B cell (primary cell): ENCODE measurements at regions not wholly inside any gene's neighbourhood (a gene's known extent, or its start where the extent isn't known, plus 50 kb on each side); places are given as distances from the start of the nearest gene placed in this dataset.

ENCODE experiments used
- ATAC-seq: fragments of 200-7000 bp; cut with Tn5 transposase; one replicate; pipeline ENCODE4 v1.10.0; 2021; ENCODE audit warnings: low read depth, mild to moderate bottlenecking, moderate number of reproducible peaks, moderate library complexity
- CTCF ChIA-PET: fragments of 350-600 bp; sonication (Branson Sonifier 250); formaldehyde crosslinking; loops from one replicate; lab custom pipeline; 2021; ENCODE audit warnings: antibody characterized with exemption, inconsistent platforms; lab: Charles Lee
- POLR2A ChIA-PET: fragments of 350-600 bp; sonication (Branson Sonifier 250); formaldehyde crosslinking; loops from one replicate; lab custom pipeline; 2021; ENCODE audit warnings: antibody characterized with exemption; lab: Charles Lee
- DNase-seq: peaks from one replicate; pipeline ENCODE4 v3.0.0; 2013
- H2AFZ ChIP-seq: 2 replicates; pipeline ENCODE4 v1.6.1; 2012; ENCODE audit warnings: mild to moderate bottlenecking, low read depth, low read length; ENCODE audit not compliant: insufficient read depth, poor library complexity, severe bottlenecking
- H3K27ac ChIP-seq, 2 donors: 1 replicate in 1 of 2; 2 replicates in 1 of 2; pipeline ENCODE4 v1.5.1; 2012 to 2013; ENCODE audit warnings: low read length in 2 of 2, mild to moderate bottlenecking in 2 of 2, moderate library complexity in 1 of 2
- H3K27me3 ChIP-seq, 4 experiments: fragments of 200-600 bp in 1 of 4; sonication (generic) in 1 of 4; replicated peaks in 1 of 4; 1 replicate in 2 of 4; 2 replicates in 2 of 4; pipeline versions ENCODE4 v1.6.1 to v1.7.0; 2013 to 2016; ENCODE audit warnings: low read length in 3 of 4, mild to moderate bottlenecking in 2 of 4, mixed read lengths in 1 of 4, moderate library complexity in 1 of 4; ENCODE audit not compliant: insufficient read depth in 4 of 4, control insufficient read depth in 3 of 4; ENCODE audit errors: control extremely low read depth in 1 of 4
- H3K36me3 ChIP-seq, 2 experiments: replicated peaks in 1 of 2; 1 replicate in 1 of 2; 2 replicates in 1 of 2; pipeline versions ENCODE4 v1.6.1 to v1.7.1; 2013; ENCODE audit warnings: low read length in 1 of 2; ENCODE audit not compliant: insufficient read depth in 2 of 2, control insufficient read depth in 1 of 2; ENCODE audit errors: control extremely low read depth in 1 of 2, extremely low read depth in 1 of 2
- H3K4me1 ChIP-seq, 2 donors: fragments of 200-600 bp in 1 of 2; sonication (generic) in 1 of 2; 1 replicate in 1 of 2; 2 replicates in 1 of 2; pipeline versions ENCODE4 v1.5.1 to v1.6.1; 2013 to 2017; ENCODE audit warnings: low read length in 2 of 2; ENCODE audit not compliant: control insufficient read depth in 2 of 2, insufficient read depth in 2 of 2
- H3K4me2 ChIP-seq: replicated peaks from 2 replicates; pipeline ENCODE3; 2012; ENCODE audit warnings: mild to moderate bottlenecking, low read depth, low read length; ENCODE audit not compliant: poor library complexity, severe bottlenecking
- H3K4me3 ChIP-seq, 5 experiments: fragments of 200-600 bp in 1 of 5; sonication (generic) in 1 of 5; 1 replicate in 3 of 5; 2 replicates in 2 of 5; pipeline versions ENCODE4 v1.5.1 to v1.7.0; 2011 to 2016; ENCODE audit warnings: low read length in 4 of 5, mild to moderate bottlenecking in 4 of 5, low read depth in 2 of 5, control low read depth in 1 of 5, moderate library complexity in 1 of 5; ENCODE audit not compliant: insufficient read depth in 1 of 5; ENCODE audit errors: control extremely low read depth in 1 of 5, extremely low read depth in 1 of 5
- H3K79me2 ChIP-seq: fragments of 200-600 bp; sonication (generic); one replicate; pipeline ENCODE4 v1.6.0; 2016; ENCODE audit warnings: low read length; ENCODE audit not compliant: control insufficient read depth, insufficient read depth
- H3K9ac ChIP-seq: fragments of 200-600 bp; sonication (generic); 2 replicates; pipeline ENCODE4 v1.6.1; 2017; ENCODE audit warnings: mild to moderate bottlenecking, low read length, moderate library complexity
- H3K9me3 ChIP-seq, 3 donors: one replicate each; pipeline versions ENCODE4 v1.6.1 to v1.7.1; 2013; ENCODE audit warnings: low read length in 2 of 3; ENCODE audit not compliant: control insufficient read depth in 2 of 3, insufficient read depth in 1 of 3; ENCODE audit errors: control extremely low read depth in 1 of 3
- H4K20me1 ChIP-seq: 2 replicates; pipeline ENCODE4 v1.6.0; 2012; ENCODE audit warnings: mild to moderate bottlenecking, low read length; ENCODE audit not compliant: insufficient read depth, control insufficient read depth, poor library complexity, severe bottlenecking
- H3K27ac Mint-ChIP-seq: one replicate; pipeline ENCODE4 v1.8.0; 2021; ENCODE audit warnings: mixed read lengths
- H3K27me3 Mint-ChIP-seq: one replicate; pipeline ENCODE4 v1.8.0; 2021; ENCODE audit warnings: mixed read lengths
- H3K4me1 Mint-ChIP-seq: one replicate; pipeline ENCODE4 v1.8.0; 2021; ENCODE audit warnings: mixed read lengths
- H3K4me3 Mint-ChIP-seq: one replicate; pipeline ENCODE4 v1.8.0; 2021; ENCODE audit warnings: mixed read lengths
- H3K9me3 Mint-ChIP-seq: one replicate; pipeline ENCODE4 v1.8.0; 2022; ENCODE audit warnings: mixed read lengths; ENCODE audit not compliant: insufficient read depth
- CTCF ChIP-seq: fragments of 200-600 bp; IDR thresholded peaks from one replicate; pipeline ENCODE4 v1.8.0; 2022; ENCODE audit warnings: antibody characterized with exemption, mild to moderate bottlenecking
- EZH2 ChIP-seq: IDR thresholded peaks from 2 replicates; pipeline ENCODE4 v1.6.1; 2012; ENCODE audit warnings: borderline replicate concordance, low read depth, mild to moderate bottlenecking, moderate library complexity, low read length; ENCODE audit not compliant: insufficient read depth, poor library complexity, severe bottlenecking
- WGBS: methylation state at CpG from one replicate; pipeline ENCODE4 v1.1.5; 2013; ENCODE audit warnings: missing lambda C conversion rate; ENCODE audit not compliant: insufficient coverage; 5-methylcytosine and 5-hydroxymethylcytosine counted together
- intact Hi-C: fragments of 100-400 bp; cut with micrococcal nuclease; formaldehyde crosslinking; loops from one replicate; pipeline ENCODE4 v1.10.0; 2022

DNA sequence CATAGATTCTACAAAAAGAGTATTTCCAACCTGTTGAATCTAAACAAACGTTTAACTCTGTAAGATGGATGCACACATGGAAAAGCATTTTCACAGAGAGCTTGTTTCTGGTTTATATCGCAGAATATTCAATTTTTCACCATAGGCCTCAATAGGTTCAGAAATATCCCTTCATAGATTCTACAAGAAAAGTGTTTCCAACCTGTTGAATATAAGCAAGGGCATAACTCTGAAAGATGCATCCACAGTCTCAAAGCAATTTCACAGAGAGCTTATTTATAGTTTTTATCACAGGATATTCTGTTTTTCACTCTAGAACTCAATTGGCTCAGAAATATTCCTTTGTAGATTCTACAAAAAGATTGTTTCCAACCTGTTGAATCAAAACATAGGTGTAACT is 1483.6 kb downstream of the UQCRFS1 start:
- Mint-ChIP-seq H3K27ac (no peak overlapping the region), H3K9me3 (peaks cover 7% of the 10 kb centered on the region), H3K27me3 (no peaks in the 10 kb centered on the region), H3K4me3 (no peak overlapping the region), H3K4me1 (no peaks in the 10 kb centered on the region)
- no peak overlapping the region for H3K27ac ChIP-seq
- no peak overlapping the region for H3K4me2 ChIP-seq
- H3K4me3 ChIP-seq = no peak overlapping the region
- H3K9ac ChIP-seq = no peak overlapping the region
- ATAC-seq = no peak
- H2AFZ ChIP-seq = no peak overlapping the region
- WGBS = 90% methylated on average over 2 of the region's 2 CpGs
- intact Hi-C loops = no loop called here
- H4K20me1 ChIP-seq = no peaks in the 10 kb centered on the region
- no peaks in the 10 kb centered on the region for H3K27me3 ChIP-seq
- H3K4me1 ChIP-seq = no peaks in the 10 kb centered on the region
- CTCF ChIA-PET = no interaction called here
- no peaks in the 10 kb centered on the region for H3K79me2 ChIP-seq
- DNase-seq = no peak
- H3K9me3 ChIP-seq = peaks cover 5 to 58% (median 27%) of the 10 kb centered on the region in 3 donors
- TF ChIP-seq CTCF = no peak
- no peak for TF ChIP-seq EZH2
- peaks cover 0 to 3% of the 10 kb centered on the region in 2 experiments for H3K36me3 ChIP-seq
- POLR2A ChIA-PET = no interaction called here

- DNase-seq = no peak
- peaks cover 12 to 51% (median 20%) of the 10 kb centered on the region in 3 donors for H3K9me3 ChIP-seq
- H3K27ac ChIP-seq = no peak overlapping the region
- ChIA-PET POLR2A (no interaction called here), CTCF (no interaction called here)
- Mint-ChIP-seq H3K4me1 (no peaks in the 10 kb centered on the region), H3K4me3 (no peak overlapping the region), H3K9me3 (peaks cover 21% of the 10 kb centered on the region), H3K27me3 (no peaks in the 10 kb centered on the region), H3K27ac (no peak overlapping the region)
- no peak for ATAC-seq
- H3K4me2 ChIP-seq = no peak overlapping the region
- H4K20me1 ChIP-seq = no peaks in the 10 kb centered on the region
- no peaks in the 10 kb centered on the region for H3K4me1 ChIP-seq
- WGBS = 88% methylated on average over 1 of the region's 4 CpGs
- TF ChIP-seq EZH2 = no peak
- no peak for TF ChIP-seq CTCF
- intact Hi-C loops = no loop called here
- no peaks in the 10 kb centered on the region for H3K27me3 ChIP-seq
- no peaks in the 10 kb centered on the region for H3K36me3 ChIP-seq
- no peak overlapping the region for H3K9ac ChIP-seq
- H3K4me3 ChIP-seq = no peak overlapping the region
- no peak overlapping the region for H2AFZ ChIP-seq
- no peaks in the 10 kb centered on the region for H3K79me2 ChIP-seq
These were observed 1490.3 kb downstream of the UQCRFS1 start for GRCh38 chr19:27722625-27723024.
